HG02938 (cell line): ENCODE measurements at regions not wholly inside any gene's neighbourhood (a gene's known extent, or its start where the extent isn't known, plus 50 kb on each side); places are given as distances from the start of the nearest gene placed in this dataset.

Experiments used
- ATAC-seq: cut with Tn5 transposase; IDR thresholded peaks from one replicate; pipeline ENCODE4 v1.9.1; 2021; ENCODE audit warnings: mild to moderate bottlenecking, moderate library complexity; ENCODE audit not compliant: unreplicated experiment

DNA sequence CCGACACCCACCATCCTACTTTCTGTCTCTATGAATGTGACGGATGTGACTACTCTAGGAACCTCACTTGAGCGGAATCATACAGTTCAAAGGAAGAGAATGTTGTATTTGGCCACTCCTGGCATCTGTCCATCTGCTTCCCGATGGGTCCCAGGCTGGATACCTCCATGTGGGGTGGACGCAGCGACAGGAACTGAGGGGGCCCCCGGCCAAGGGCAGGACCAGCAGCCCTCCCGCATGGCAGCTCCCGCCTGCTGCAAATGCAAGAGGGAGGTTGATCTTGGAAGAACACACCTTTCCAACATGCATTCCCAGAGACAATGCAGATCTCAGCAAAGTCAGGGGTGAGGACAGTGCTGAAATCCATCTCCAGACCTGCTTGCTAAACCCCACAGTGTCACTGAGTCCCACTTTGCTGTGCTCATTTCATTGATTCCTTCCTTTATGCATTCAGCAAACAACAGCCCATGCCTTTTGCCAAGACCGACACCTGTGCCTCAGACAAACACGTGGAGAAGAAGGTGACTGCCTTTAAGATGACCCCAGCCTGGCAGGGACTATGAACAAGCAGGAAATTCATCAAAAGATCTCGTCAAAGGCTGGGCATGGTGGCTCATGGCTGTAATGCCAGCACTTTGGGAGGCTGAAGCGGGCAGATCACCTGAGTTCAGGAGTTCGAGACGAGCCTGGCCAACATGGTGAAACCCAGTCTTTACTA lies 246.2 kb downstream of the CTTN start:
- ATAC-seq: no peak

DNA sequence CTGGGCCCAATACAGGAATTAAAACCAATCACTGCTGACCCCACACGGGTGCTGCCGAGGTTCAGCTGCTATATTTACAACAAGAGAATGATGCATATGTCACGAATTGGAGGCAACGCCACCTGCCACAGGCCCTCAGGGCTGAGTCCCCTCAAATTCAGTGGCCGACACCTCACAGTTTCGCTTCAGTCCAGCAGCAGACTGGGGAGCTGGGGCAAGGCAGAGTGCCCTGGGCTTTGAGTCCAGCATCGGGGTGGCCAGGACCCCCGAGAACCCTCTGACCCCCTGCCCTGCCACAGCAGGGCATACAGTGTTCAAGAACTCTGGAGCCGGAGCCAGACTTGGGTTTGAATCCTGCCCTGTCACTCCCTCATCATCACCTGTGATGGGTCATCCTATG lies 247.2 kb downstream of the CTTN start:
- ATAC-seq: no peak

- ATAC-seq: no peak
These were observed 248.1 kb downstream of the CTTN start for GRCh38 chr11:70646272-70647049.

DNA sequence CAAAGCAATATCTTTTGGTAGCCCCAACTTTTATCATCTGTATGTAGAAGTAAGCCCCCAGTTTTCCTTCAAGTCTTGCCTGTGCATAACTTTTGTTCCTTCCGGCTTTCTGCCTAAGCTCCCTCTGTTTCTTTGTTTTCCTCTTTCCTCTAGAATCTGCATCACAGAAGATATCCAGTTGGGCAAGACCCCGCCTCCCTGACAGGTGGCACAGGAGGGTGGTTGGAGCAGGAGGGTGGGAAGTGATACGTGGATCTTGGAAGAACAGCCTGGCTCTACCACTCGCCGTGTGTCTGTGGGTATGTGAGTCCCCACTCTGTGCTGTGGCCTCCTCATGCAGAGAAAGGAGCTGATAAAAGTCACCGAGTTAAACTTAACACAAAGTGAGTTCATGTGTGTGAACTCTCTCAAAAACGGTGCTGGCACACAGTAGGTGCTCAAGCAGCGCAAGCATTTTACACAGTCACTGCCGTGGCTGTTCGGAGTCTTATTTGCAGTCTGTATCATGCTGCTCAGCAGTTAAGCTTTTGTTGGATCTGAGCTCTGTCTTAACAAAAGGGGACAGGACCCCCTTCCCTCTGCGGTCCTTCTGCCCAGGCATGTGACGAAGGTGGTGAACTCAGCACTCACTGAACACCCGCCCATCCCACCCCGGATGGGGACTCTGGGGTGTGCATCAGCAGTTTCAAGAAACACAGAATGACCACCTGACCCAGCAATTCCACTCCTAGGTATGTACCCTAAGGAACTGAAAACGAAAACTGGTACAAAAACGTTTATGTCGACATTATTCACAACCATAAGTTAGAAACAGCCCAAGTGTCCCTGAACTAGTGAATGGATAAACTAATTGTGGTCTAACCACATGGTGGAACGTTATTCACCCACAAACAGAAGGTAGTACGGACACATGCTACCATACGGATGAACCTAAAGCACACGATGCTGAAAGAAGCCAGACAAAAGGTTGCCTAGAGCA lies 249.1 kb downstream of the CTTN start:
- ATAC-seq: no peak

GRCh38 chr11:70650075-70650909 lies 252.0 kb downstream of the CTTN start:
- no peak for ATAC-seq

GRCh38 chr11:70651031-70651430 lies 252.7 kb downstream of the CTTN start:
- no peak for ATAC-seq

GRCh38 chr11:70654016-70654415 lies 255.7 kb downstream of the CTTN start:
- no peak for ATAC-seq

DNA sequence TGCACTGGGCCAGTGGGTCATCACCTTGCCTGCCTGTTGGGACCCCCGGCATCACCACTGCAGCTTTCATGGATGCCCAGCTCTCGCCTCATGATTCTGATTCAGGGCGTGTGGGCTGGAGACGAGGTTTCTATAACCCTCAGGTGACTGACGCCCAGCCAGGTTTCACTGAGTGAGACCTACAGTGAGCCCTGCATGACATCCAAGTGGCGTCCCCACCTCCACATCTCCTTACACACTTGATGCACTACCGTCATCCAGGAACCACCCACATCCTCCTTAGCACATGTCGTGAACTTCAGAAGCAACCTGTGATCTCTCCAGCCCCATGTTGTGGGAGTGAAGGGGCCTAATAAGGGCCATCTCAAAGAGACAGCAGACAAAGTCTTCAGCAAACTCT lies 257.5 kb downstream of the CTTN start:
- no peak for ATAC-seq

DNA sequence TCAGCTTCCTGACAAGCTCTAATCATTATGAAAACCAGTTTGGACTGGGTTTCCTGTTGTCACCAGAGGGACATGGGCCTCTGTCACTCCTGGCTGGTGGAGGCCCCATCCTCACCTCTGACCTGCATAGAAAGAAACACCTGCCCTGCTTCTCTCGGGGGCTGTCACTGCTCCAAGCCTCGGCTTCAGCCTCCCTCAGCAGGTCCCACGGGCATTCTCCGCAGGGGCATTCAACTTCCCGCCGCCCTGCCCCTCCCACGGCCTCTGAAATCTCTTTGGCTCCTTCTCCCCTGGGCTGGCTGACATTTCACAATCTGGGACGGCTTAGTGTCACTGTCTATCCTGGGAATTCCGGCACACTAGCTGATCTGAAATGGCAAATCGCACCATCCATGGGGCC lies 257.9 kb downstream of the CTTN start:
- ATAC-seq: no peak

GRCh38 chr11:70660059-70660888 lies 261.9 kb downstream of the CTTN start:
- ATAC-seq: no peak

GRCh38 chr11:70660889-70661197 lies 262.5 kb downstream of the CTTN start:
- ATAC-seq: no peak

DNA sequence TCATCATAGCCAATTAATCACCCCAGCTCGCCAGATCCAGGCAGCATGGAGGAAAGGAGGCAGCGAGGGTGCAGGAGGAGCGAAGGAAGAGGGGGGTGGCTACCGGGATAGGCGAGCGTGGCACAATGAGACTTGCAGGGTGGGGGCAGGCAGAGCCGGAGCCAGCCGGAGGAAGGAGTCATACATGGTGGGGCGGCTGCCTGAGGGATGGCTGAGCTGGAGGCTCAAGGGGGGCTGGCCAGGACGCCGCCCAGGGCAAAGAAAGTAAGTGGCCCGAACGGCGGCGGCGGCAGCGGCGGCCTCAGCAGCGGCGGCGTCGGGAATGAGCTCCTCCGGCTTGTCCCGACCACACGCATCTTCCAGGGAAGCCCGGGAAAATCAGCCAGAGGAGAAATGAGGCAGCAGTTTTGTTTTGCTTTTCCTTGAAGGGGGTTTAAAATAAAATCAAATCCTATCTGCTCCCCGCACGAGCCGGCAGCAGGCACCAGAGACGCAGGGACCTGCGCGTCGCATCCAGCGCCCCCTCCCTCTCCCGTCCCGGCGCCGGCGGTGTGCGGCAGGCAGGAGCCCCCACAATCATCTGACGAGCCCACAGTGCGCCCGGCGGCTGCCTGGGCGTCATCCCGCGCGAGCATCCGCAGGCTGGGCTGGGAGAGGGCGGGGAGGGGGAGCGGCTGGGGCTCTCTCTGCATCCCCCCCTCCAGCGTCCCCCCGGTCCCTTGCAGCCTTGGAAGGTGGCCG lies 263.6 kb downstream of the CTTN start:
- no peak for ATAC-seq

DNA sequence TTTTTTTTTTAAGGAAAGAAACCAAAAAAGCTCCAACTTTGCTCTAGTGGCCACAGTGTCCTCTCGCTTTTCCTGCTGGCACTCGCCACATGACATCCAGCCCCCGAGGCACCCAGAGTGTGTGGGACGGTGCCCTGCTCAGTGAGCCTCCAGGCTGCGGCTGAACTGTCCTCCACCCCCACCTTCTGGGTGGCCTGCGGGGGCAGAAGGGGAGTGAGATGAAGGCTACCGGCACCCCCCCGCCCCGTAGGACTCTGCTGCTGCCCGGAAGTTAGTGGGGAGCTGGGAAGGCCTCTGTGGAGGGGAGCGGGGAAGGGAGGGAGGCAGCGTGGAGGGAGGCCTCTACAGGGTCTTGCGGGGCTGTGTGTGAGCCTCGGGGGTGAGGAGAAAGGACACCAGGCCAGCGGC lies 264.4 kb downstream of the CTTN start:
- ATAC-seq: no peak

- no peak for ATAC-seq
These were observed 265.5 kb downstream of the CTTN start for GRCh38 chr11:70663815-70664214.

- no peak for ATAC-seq
These were observed 268.0 kb downstream of the CTTN start for GRCh38 chr11:70666311-70666710.

- no peak for ATAC-seq
These were observed 269.4 kb downstream of the CTTN start for GRCh38 chr11:70667767-70668166.

GRCh38 chr11:70668204-70669202 lies 270.2 kb downstream of the CTTN start:
- ATAC-seq: no peak

GRCh38 chr11:70669281-70669680 lies 271.0 kb downstream of the CTTN start:
- ATAC-seq: no peak
